Fibroblast of peridontal ligament (primary cell): ENCODE measurements at regions not wholly inside any gene's neighbourhood (a gene's known extent, or its start where the extent isn't known, plus 50 kb on each side); places are given as distances from the start of the nearest gene placed in this dataset.
A peak's percentile ranks its signal among the peaks of the same experiment; 100 is the strongest.
"Not testable (repeated sequence)": the region's sequence is repeated elsewhere in the genome, so short reads cannot be mapped to it uniquely, and the experiment has no call there.

Source experiments
- DNase-seq: peaks from one replicate; pipeline ENCODE4 v3.0.0-alpha.2; 2010; ENCODE audit errors: extremely low read depth

- peak; percentile 91 for DNase-seq
Measured at GRCh38 chr19:14283813-14284520, 78.0 kb upstream of the ADGRL1 start.

GRCh38 chr19:14279270-14279669 lies 73.3 kb upstream of the ADGRL1 start:
- not testable (repeated sequence) for DNase-seq

DNA sequence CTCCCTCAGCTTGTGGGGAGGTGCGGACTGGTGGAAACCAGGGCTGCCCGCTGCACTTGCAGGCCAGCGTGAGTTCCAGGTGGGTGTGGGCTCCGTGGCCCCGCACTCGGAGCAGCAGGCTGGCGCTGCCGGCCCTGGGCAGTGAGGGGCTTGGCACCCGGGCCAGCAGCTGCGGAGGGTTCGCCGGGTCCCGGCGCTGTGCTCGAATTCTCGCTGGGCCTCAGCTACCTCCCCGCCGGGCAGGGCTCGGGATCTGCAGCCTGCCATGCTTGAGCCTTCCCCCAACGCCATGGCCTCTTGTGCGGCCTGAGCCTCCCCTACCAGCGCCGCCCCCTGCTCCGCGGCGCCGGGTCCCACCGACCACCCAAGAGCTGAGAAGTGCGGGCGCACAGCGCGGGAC lies 71.6 kb upstream of the ADGRL1 start:
- DNase-seq: no peak

GRCh38 chr19:14275823-14276222 lies 69.9 kb upstream of the ADGRL1 start:
- not testable (repeated sequence) for DNase-seq

- no peak for DNase-seq
Measured at GRCh38 chr19:14272623-14273022, 66.7 kb upstream of the ADGRL1 start.

GRCh38 chr19:14271840-14272239 lies 65.9 kb upstream of the ADGRL1 start:
- no peak for DNase-seq

- DNase-seq: not testable (repeated sequence)
Measured at GRCh38 chr19:14270557-14270956, 64.6 kb upstream of the ADGRL1 start.

- DNase-seq: no peak
Measured at GRCh38 chr19:14267224-14267741, 61.3 kb upstream of the ADGRL1 start.

DNA sequence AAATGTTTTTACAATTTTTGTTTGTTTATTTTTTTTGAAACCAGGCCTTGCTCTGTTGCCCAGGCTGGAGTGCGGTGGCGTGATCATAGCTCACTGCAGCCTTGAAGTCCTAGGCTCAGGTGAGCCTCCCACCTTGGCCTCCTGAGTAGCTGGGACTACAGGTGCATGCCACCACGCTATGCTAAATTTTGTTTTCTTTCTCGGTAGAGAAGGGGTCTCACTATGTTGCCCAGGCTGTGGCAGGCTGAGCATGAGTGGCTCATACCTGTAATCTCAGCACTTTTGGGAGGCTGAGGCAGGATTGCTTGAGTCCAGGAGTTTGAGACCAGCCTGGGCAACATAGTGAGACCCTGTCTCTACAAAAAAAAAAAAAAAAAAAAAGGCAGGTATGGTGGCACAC lies 60.2 kb upstream of the ADGRL1 start:
- not testable (repeated sequence) for DNase-seq

- no peak for DNase-seq
Measured at GRCh38 chr19:14265290-14266036, 59.5 kb upstream of the ADGRL1 start.

DNA sequence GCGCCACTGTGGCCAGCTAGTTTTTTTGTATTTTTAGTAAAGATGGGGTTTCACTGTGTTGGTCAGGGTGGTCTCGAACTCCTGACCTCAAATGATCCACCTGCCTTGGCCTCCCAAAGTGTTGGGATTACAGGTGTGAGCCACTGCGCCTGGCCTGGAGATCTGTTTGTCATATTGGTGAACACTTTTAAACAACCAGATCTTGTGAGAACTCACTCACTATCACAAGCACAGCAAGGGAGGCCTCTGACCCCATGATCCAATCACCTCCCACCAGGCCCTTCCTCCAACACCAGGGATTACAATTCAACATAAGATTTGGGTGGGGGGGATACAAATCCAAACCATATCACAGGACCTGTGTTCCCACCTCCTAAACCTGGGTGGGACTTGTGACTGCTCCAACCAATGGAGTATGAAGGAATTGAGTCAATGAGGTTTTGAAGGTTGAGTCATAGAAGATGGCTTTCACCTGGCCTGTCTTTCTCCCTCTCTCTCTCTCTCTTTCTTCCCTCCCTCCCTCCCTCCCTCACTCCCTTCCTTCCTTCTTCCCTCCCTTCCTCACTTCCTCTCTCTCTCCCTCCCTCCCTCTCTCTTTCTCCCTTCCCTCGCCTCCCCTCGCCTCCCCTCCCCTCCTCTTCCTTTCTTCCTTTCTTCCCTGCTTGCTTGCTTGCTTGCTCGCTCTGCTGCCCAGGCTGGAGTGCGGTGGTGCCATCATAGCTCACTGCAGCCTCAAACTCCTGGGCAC lies 50.1 kb upstream of the ADGRL1 start:
- DNase-seq: not testable (repeated sequence)
